ENCODE measurements at regions not wholly inside any gene's neighbourhood (a gene's known extent, or its start where the extent isn't known, plus 50 kb on each side); places are given as distances from the start of the nearest gene placed in this dataset.

- peak; percentile 60 for TF ChIP-seq GATAD1 (CRISPR knock-in tag; IDR thresholded peaks at IDR 0.05)
- TF ChIP-seq MZF1 (CRISPR knock-in tag; IDR thresholded peaks at IDR 0.05; ENCODE audit: borderline replicate concordance), result no peak
- peak; percentile 91 for TF ChIP-seq ZNF644 (CRISPR knock-in tag; IDR thresholded peaks at IDR 0.05; ENCODE audit: low read depth)
- peak; percentile 89 for TF ChIP-seq FOXP4 (CRISPR knock-in tag; IDR thresholded peaks at IDR 0.05)
- no peak for TF ChIP-seq ZKSCAN5 (CRISPR knock-in tag; IDR thresholded peaks at IDR 0.05)
- TF ChIP-seq ZNF672 (CRISPR knock-in tag; IDR thresholded peaks at IDR 0.05), result no peak
- TF ChIP-seq, protein P1, sequence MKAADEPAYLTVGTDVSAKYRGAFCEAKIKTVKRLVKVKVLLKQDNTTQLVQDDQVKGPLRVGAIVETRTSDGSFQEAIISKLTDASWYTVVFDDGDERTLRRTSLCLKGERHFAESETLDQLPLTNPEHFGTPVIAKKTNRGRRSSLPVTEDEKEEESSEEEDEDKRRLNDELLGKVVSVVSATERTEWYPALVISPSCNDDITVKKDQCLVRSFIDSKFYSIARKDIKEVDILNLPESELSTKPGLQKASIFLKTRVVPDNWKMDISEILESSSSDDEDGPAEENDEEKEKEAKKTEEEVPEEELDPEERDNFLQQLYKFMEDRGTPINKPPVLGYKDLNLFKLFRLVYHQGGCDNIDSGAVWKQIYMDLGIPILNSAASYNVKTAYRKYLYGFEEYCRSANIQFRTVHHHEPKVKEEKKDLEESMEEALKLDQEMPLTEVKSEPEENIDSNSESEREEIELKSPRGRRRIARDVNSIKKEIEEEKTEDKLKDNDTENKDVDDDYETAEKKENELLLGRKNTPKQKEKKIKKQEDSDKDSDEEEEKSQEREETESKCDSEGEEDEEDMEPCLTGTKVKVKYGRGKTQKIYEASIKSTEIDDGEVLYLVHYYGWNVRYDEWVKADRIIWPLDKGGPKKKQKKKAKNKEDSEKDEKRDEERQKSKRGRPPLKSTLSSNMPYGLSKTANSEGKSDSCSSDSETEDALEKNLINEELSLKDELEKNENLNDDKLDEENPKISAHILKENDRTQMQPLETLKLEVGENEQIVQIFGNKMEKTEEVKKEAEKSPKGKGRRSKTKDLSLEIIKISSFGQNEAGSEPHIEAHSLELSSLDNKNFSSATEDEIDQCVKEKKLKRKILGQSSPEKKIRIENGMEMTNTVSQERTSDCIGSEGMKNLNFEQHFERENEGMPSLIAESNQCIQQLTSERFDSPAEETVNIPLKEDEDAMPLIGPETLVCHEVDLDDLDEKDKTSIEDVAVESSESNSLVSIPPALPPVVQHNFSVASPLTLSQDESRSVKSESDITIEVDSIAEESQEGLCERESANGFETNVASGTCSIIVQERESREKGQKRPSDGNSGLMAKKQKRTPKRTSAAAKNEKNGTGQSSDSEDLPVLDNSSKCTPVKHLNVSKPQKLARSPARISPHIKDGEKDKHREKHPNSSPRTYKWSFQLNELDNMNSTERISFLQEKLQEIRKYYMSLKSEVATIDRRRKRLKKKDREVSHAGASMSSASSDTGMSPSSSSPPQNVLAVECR (CRISPR knock-in tag; IDR thresholded peaks at IDR 0.05; ENCODE audit: borderline replicate concordance), result peak; percentile 40; the same call in 1 of the 2 replicates
- TF ChIP-seq, protein P2, sequence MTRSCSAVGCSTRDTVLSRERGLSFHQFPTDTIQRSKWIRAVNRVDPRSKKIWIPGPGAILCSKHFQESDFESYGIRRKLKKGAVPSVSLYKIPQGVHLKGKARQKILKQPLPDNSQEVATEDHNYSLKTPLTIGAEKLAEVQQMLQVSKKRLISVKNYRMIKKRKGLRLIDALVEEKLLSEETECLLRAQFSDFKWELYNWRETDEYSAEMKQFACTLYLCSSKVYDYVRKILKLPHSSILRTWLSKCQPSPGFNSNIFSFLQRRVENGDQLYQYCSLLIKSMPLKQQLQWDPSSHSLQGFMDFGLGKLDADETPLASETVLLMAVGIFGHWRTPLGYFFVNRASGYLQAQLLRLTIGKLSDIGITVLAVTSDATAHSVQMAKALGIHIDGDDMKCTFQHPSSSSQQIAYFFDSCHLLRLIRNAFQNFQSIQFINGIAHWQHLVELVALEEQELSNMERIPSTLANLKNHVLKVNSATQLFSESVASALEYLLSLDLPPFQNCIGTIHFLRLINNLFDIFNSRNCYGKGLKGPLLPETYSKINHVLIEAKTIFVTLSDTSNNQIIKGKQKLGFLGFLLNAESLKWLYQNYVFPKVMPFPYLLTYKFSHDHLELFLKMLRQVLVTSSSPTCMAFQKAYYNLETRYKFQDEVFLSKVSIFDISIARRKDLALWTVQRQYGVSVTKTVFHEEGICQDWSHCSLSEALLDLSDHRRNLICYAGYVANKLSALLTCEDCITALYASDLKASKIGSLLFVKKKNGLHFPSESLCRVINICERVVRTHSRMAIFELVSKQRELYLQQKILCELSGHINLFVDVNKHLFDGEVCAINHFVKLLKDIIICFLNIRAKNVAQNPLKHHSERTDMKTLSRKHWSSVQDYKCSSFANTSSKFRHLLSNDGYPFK (CRISPR knock-in tag; IDR thresholded peaks at IDR 0.05; ENCODE audit: borderline replicate concordance), result no peak
- 0 out of 2 replicates have a peak, but pooled peaks have one; percentile 25 for TF ChIP-seq ELF1 (CRISPR knock-in tag; IDR thresholded peaks at IDR 0.05)
- TF ChIP-seq ZKSCAN8 (CRISPR knock-in tag; IDR thresholded peaks at IDR 0.05; ENCODE audit: borderline replicate concordance), result peak; percentile 79; the same call in 1 of the 2 replicates
- TF ChIP-seq, protein P3, sequence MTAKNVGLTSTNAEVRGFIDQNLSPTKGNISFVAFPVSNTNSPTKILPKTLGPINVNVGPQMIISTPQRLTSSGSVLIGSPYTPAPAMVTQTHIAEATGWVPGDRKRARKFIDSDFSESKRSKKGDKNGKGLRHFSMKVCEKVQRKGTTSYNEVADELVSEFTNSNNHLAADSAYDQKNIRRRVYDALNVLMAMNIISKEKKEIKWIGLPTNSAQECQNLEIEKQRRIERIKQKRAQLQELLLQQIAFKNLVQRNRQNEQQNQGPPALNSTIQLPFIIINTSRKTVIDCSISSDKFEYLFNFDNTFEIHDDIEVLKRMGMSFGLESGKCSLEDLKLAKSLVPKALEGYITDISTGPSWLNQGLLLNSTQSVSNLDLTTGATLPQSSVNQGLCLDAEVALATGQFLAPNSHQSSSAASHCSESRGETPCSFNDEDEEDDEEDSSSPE (CRISPR knock-in tag; IDR thresholded peaks at IDR 0.05), result no peak
- TF ChIP-seq ZNF124 (CRISPR knock-in tag; IDR thresholded peaks at IDR 0.05), result 0 out of 2 replicates have a peak, but pooled peaks have one; percentile 24
- TF ChIP-seq KLF9 (CRISPR knock-in tag; IDR thresholded peaks at IDR 0.05; ENCODE audit: low read depth), result peak; percentile 40; the same call in 1 of the 2 replicates
- peak; percentile 90; the same call in 1 of the 2 replicates for TF ChIP-seq FOXK1 (CRISPR knock-in tag; IDR thresholded peaks at IDR 0.05; ENCODE audit: borderline replicate concordance, low read depth)
- TF ChIP-seq DMAP1 (CRISPR knock-in tag; IDR thresholded peaks at IDR 0.05), result 0 out of 2 replicates have a peak, but pooled peaks have one; percentile 38
These were observed 217.8 kb downstream of the OSR1 start (continued) for GRCh38 chr2:19140463-19141208.
